ENCODE measurements at regions not wholly inside any gene's neighbourhood (a gene's known extent, or its start where the extent isn't known, plus 50 kb on each side); places are given as distances from the start of the nearest gene placed in this dataset.

- Histone ChIP-seq H3K4me3 (no peak overlapping the region), H3K9me3 (peaks cover 0 to 6% of the 10 kb centered on the region in 2 donors), H3K27me3 (no peaks in the 10 kb centered on the region), H3K4me1 (no peaks in the 10 kb centered on the region), H3K36me3 (no peaks in the 10 kb centered on the region), H3K27ac (no peak overlapping the region)
- no peak for TF ChIP-seq CTCF (IDR thresholded peaks at IDR 0.05)
- no peak for DNase-seq (ENCODE audit: low spot score)
These were observed 678.4 kb upstream of the DIAPH2 start for GRCh38 chrX:96006281-96006680.

- no peak for TF ChIP-seq CTCF (IDR thresholded peaks at IDR 0.05)
- no peak overlapping the region for H3K4me3 ChIP-seq
- H3K36me3 ChIP-seq = no peaks in the 10 kb centered on the region
- H3K4me1 ChIP-seq = no peaks in the 10 kb centered on the region
- no peak overlapping the region for H3K27ac ChIP-seq
- no peaks in the 10 kb centered on the region for H3K27me3 ChIP-seq
- H3K9me3 ChIP-seq = peaks cover 0 to 25% of the 10 kb centered on the region in 2 donors
- no peak for DNase-seq (ENCODE audit: low spot score)
These were observed 657.2 kb upstream of the DIAPH2 start for GRCh38 chrX:96027407-96027806.

- no peaks in the 10 kb centered on the region for H3K9me3 ChIP-seq
- no peaks in the 10 kb centered on the region for H3K27me3 ChIP-seq
- no peak for TF ChIP-seq CTCF (IDR thresholded peaks at IDR 0.05)
- no peaks in the 10 kb centered on the region for H3K4me1 ChIP-seq
- no peak overlapping the region for H3K27ac ChIP-seq
- H3K36me3 ChIP-seq = no peaks in the 10 kb centered on the region
- H3K4me3 ChIP-seq = no peak overlapping the region
- no peak for DNase-seq (ENCODE audit: low spot score)
These were observed 632.6 kb upstream of the DIAPH2 start for GRCh38 chrX:96052078-96052477.

- H3K27me3 ChIP-seq = no peaks in the 10 kb centered on the region
- TF ChIP-seq CTCF (IDR thresholded peaks at IDR 0.05) = no peak
- no peak for DNase-seq (ENCODE audit: low spot score)
- no peaks in the 10 kb centered on the region for H3K36me3 ChIP-seq
- H3K9me3 ChIP-seq = no peaks in the 10 kb centered on the region
- H3K4me3 ChIP-seq = no peak overlapping the region
- H3K4me1 ChIP-seq = no peaks in the 10 kb centered on the region
- H3K27ac ChIP-seq = no peak overlapping the region
These were observed 602.8 kb upstream of the DIAPH2 start for GRCh38 chrX:96081891-96082290.

GRCh38 chrX:96094616-96095015 lies 590.0 kb upstream of the DIAPH2 start:
- H3K4me3 ChIP-seq = no peak overlapping the region
- no peaks in the 10 kb centered on the region for H3K9me3 ChIP-seq
- no peak for DNase-seq (ENCODE audit: low spot score)
- no peaks in the 10 kb centered on the region for H3K4me1 ChIP-seq
- H3K36me3 ChIP-seq = no peaks in the 10 kb centered on the region
- H3K27ac ChIP-seq = no peak overlapping the region
- TF ChIP-seq CTCF (IDR thresholded peaks at IDR 0.05) = no peak
- H3K27me3 ChIP-seq = no peaks in the 10 kb centered on the region

- no peak for TF ChIP-seq CTCF (IDR thresholded peaks at IDR 0.05)
- Histone ChIP-seq H3K9me3 (no peaks in the 10 kb centered on the region), H3K27ac (no peak overlapping the region), H3K4me3 (no peak overlapping the region), H3K4me1 (no peaks in the 10 kb centered on the region), H3K27me3 (no peaks in the 10 kb centered on the region), H3K36me3 (no peaks in the 10 kb centered on the region)
- DNase-seq (ENCODE audit: low spot score) = no peak
These were observed 586.2 kb upstream of the DIAPH2 start for GRCh38 chrX:96098471-96098870.

All from right atrium auricular region (tissue), 2 donors.